ENCODE measurements at regions not wholly inside any gene's neighbourhood (a gene's known extent, or its start where the extent isn't known, plus 50 kb on each side); places are given as distances from the start of the nearest gene placed in this dataset.

- no peak for TF ChIP-seq EZH2phosphoT487 (IDR thresholded peaks at IDR 0.05; ENCODE audit: borderline replicate concordance, low read length)
- TF ChIP-seq CTCF (IDR thresholded peaks at IDR 0.05; ENCODE audit: low read depth, low read length, poor library complexity, severe bottlenecking) = no peak
- no peaks in the 10 kb centered on the region for H3K36me3 ChIP-seq (ENCODE audit: control insufficient read depth, low read length)
- no peaks in the 10 kb centered on the region for H3K79me2 ChIP-seq (ENCODE audit: control insufficient read depth, low read length)
- no peak overlapping the region for H3K4me3 ChIP-seq (ENCODE audit: low read length)
- H3F3A ChIP-seq (ENCODE audit: control insufficient read depth, insufficient read depth) = no peaks in the 10 kb centered on the region
- no peaks in the 10 kb centered on the region for H3K9me3 ChIP-seq (ENCODE audit: control insufficient read depth, insufficient read depth, low read length)
- no peaks in the 10 kb centered on the region for H3K27me3 ChIP-seq (ENCODE audit: control insufficient read depth, low read length)
- H3K4me2 ChIP-seq (ENCODE audit: low read length) = no peak overlapping the region
- H3K9me2 ChIP-seq (replicated peaks; ENCODE audit: control insufficient read depth, low read length) = no peaks in the 10 kb centered on the region
- no peak overlapping the region for H3K27ac ChIP-seq (ENCODE audit: low read depth, low read length)
- H3K4me1 ChIP-seq (ENCODE audit: control insufficient read depth, low read length) = no peaks in the 10 kb centered on the region
- H4K20me1 ChIP-seq (ENCODE audit: control insufficient read depth, insufficient read depth, low read depth, low read length) = no peaks in the 10 kb centered on the region
Measured at GRCh38 chr6:105800398-105800797, 285.7 kb upstream of the PRDM1 start.

- Histone ChIP-seq H3K27ac (ENCODE audit: low read depth, low read length) (no peak overlapping the region), H3K4me3 (ENCODE audit: low read length) (no peak overlapping the region), H3F3A (ENCODE audit: control insufficient read depth, insufficient read depth) (no peaks in the 10 kb centered on the region), H3K9me3 (ENCODE audit: control insufficient read depth, insufficient read depth, low read length) (no peaks in the 10 kb centered on the region), H3K9me2 (replicated peaks; ENCODE audit: control insufficient read depth, low read length) (no peaks in the 10 kb centered on the region), H3K4me2 (ENCODE audit: low read length) (no peak overlapping the region), H3K79me2 (ENCODE audit: control insufficient read depth, low read length) (no peaks in the 10 kb centered on the region), H3K36me3 (ENCODE audit: control insufficient read depth, low read length) (no peaks in the 10 kb centered on the region), H3K4me1 (ENCODE audit: control insufficient read depth, low read length) (no peaks in the 10 kb centered on the region), H3K27me3 (ENCODE audit: control insufficient read depth, low read length) (no peaks in the 10 kb centered on the region), H4K20me1 (ENCODE audit: control insufficient read depth, insufficient read depth, low read depth, low read length) (no peaks in the 10 kb centered on the region)
- TF ChIP-seq CTCF (IDR thresholded peaks at IDR 0.05; ENCODE audit: low read depth, low read length, poor library complexity, severe bottlenecking) = no peak
- no peak for TF ChIP-seq EZH2phosphoT487 (IDR thresholded peaks at IDR 0.05; ENCODE audit: borderline replicate concordance, low read length)
Measured at GRCh38 chr6:105799056-105799455, 287.1 kb upstream of the PRDM1 start.

- Histone ChIP-seq H3K9me3 (ENCODE audit: control insufficient read depth, insufficient read depth, low read length) (no peaks in the 10 kb centered on the region), H3K4me2 (ENCODE audit: low read length) (no peak overlapping the region), H3K27ac (ENCODE audit: low read depth, low read length) (no peak overlapping the region), H4K20me1 (ENCODE audit: control insufficient read depth, insufficient read depth, low read depth, low read length) (no peaks in the 10 kb centered on the region), H3K27me3 (ENCODE audit: control insufficient read depth, low read length) (0 out of 2 replicates have a peak, but pooled peaks cover 3% of the 10 kb centered on the region), H3F3A (ENCODE audit: control insufficient read depth, insufficient read depth) (no peaks in the 10 kb centered on the region), H3K36me3 (ENCODE audit: control insufficient read depth, low read length) (no peaks in the 10 kb centered on the region), H3K9me2 (replicated peaks; ENCODE audit: control insufficient read depth, low read length) (no peaks in the 10 kb centered on the region), H3K4me3 (ENCODE audit: low read length) (no peak overlapping the region), H3K4me1 (ENCODE audit: control insufficient read depth, low read length) (no peaks in the 10 kb centered on the region), H3K79me2 (ENCODE audit: control insufficient read depth, low read length) (no peaks in the 10 kb centered on the region)
- TF ChIP-seq EZH2phosphoT487 (IDR thresholded peaks at IDR 0.05; ENCODE audit: borderline replicate concordance, low read length) (no peak), CTCF (IDR thresholded peaks at IDR 0.05; ENCODE audit: low read depth, low read length, poor library complexity, severe bottlenecking) (no peak)
Measured at GRCh38 chr6:105797983-105798453, 288.1 kb upstream of the PRDM1 start.

All from DOHH2 (cell line).